Heart right ventricle (tissue), 16 donors: ENCODE measurements at regions not wholly inside any gene's neighbourhood (a gene's known extent, or its start where the extent isn't known, plus 50 kb on each side); places are given as distances from the start of the nearest gene placed in this dataset.

ENCODE experiments used
- ATAC-seq, 8 donors: fragments of 200-7000 bp; cut with Tn5 transposase; one replicate each; pipeline ENCODE4 v1.9.1; 2020; ENCODE audit warnings: mild to moderate bottlenecking in 8 of 8, moderate library complexity in 8 of 8, moderate number of reproducible peaks in 1 of 8
- DNase-seq, 2 donors: peaks; one replicate each; pipeline ENCODE4 v3.0.0-alpha.2; 2020
- H3K27ac ChIP-seq, 10 donors: fragments of 200-600 bp; sonication (generic) in 2 of 10; one replicate each; pipeline versions ENCODE4 v1.5.0 to v1.8.0; 2020 to 2022; ENCODE audit warnings: mild to moderate bottlenecking in 3 of 10
- H3K27me3 ChIP-seq, 7 donors: fragments of 200-600 bp; one replicate each; pipeline ENCODE4 v1.8.0; 2021 to 2022; ENCODE audit warnings: mild to moderate bottlenecking in 2 of 7
- H3K36me3 ChIP-seq, 9 donors: fragments of 200-600 bp; sonication (generic) in 1 of 9; one replicate each; pipeline versions ENCODE4 v1.5.0 to v1.8.0; 2020 to 2022; ENCODE audit warnings: mild to moderate bottlenecking in 2 of 9
- H3K4me1 ChIP-seq, 9 donors: fragments of 200-600 bp; sonication (generic) in 1 of 9; one replicate each; pipeline versions ENCODE4 v1.5.0 to v1.8.0; 2020 to 2022; ENCODE audit warnings: mild to moderate bottlenecking in 4 of 9
- H3K4me3 ChIP-seq, 10 donors: fragments of 200-600 bp; sonication (generic) in 2 of 10; one replicate each; pipeline versions ENCODE4 v1.5.0 to v1.8.0; 2020 to 2022; ENCODE audit warnings: mild to moderate bottlenecking in 7 of 10, moderate library complexity in 2 of 10
- H3K9me3 ChIP-seq, 11 donors: fragments of 200-600 bp in 10 of 11; sonication (generic) in 2 of 11; one replicate each; pipeline versions ENCODE4 v1.5.0 to v1.8.0; 2013 to 2022; ENCODE audit warnings: mild to moderate bottlenecking in 2 of 11, control low read depth in 1 of 11, moderate library complexity in 1 of 11
- WGBS, 2 donors: extraction: QIAGEN DNeasy Blood & Tissue Kit; methylation state at CpG; one replicate each; pipeline ENCODE4 v1.1.7; 2013; ENCODE audit warnings: inconsistent platforms in 1 of 2; 5-methylcytosine and 5-hydroxymethylcytosine counted together
- intact Hi-C, 10 donors: fragments of 100-400 bp; cut with DNase I; formaldehyde crosslinking; loops; one replicate each; pipeline versions ENCODE4 v1.11.1 to v1.14.2; 2022
- TF ChIP-seq, protein P1 (sequence below), 9 donors: fragments of 200-600 bp; sonication (generic) in 2 of 9; IDR thresholded peaks; one replicate each; pipeline versions ENCODE4 v1.5.0 to v1.8.0; 2021 to 2022; ENCODE audit warnings: antibody characterized with exemption in 9 of 9, mild to moderate bottlenecking in 5 of 9, moderate library complexity in 1 of 9
- donor health status: Arrhythmogenic right ventricular cardiomyopathy.
- donor health status: ischemic (EF 13 %, LVEDD 7.1; RV severe dilation, severe dysfunction).
- donor health status: healthy with polysubstance abuse.
- donor health status: DM: no; HTN: yes; CAD: no.
- donor health status: DM: no; HTN: no; CAD: no.
- donor health status: ischemic (EF 25% LVEDD 6.9; RV normal size, moderate dysfunction).
- donor health status: ischemic (EF 25% LVEDD 5.7; RV mildly dilated, moderate dysfunction).
- donor health status: healthy.
- donor health status: DM: yes; HTN: yes; CAD: no.
- donor health status: Ischemic cardiomyopathy.
- donor health status: ischemic (EF 35%, LVEDD 5.7; RV mildly dilated, moderate dysfunction).
- donor health status: nonischemic (EF 11% LVEDD 7.7; RV severe dilation, severe dysfunction).
- donor health status: DM: yes; HTN: yes; CAD: no.
- donor health status: PGD.
- donor health status: ischemic (EF 29% LVEDD 5.4; RV normal size, mild dysfunction).
- donor health status: nonischemic (EF 23%, LVEDD 6.1; RV moderate dilation, normal function).

GRCh38 chr2:188909036-188909435 lies 65.1 kb upstream of the COL3A1 start:
- Histone ChIP-seq H3K9me3 (peaks cover 0 to 4% (median 0%) of the 10 kb centered on the region in 11 donors), H3K27ac (no peak overlapping the region), H3K36me3 (no peaks in the 10 kb centered on the region), H3K4me1 (no peaks in the 10 kb centered on the region), H3K27me3 (no peaks in the 10 kb centered on the region), H3K4me3 (no peak overlapping the region)
- TF ChIP-seq, protein P1, sequence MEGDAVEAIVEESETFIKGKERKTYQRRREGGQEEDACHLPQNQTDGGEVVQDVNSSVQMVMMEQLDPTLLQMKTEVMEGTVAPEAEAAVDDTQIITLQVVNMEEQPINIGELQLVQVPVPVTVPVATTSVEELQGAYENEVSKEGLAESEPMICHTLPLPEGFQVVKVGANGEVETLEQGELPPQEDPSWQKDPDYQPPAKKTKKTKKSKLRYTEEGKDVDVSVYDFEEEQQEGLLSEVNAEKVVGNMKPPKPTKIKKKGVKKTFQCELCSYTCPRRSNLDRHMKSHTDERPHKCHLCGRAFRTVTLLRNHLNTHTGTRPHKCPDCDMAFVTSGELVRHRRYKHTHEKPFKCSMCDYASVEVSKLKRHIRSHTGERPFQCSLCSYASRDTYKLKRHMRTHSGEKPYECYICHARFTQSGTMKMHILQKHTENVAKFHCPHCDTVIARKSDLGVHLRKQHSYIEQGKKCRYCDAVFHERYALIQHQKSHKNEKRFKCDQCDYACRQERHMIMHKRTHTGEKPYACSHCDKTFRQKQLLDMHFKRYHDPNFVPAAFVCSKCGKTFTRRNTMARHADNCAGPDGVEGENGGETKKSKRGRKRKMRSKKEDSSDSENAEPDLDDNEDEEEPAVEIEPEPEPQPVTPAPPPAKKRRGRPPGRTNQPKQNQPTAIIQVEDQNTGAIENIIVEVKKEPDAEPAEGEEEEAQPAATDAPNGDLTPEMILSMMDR (IDR thresholded peaks at IDR 0.05), result no peak
- intact Hi-C loops, result no loop called here
- ATAC-seq (no peak), DNase-seq (no peak)
- WGBS, 2 donors, result 80 to 96% methylated on average over 3 of the region's 3 CpGs

GRCh38 chr2:188916736-188917135 lies 57.4 kb upstream of the COL3A1 start:
- H3K36me3 ChIP-seq, result no peaks in the 10 kb centered on the region

DNA sequence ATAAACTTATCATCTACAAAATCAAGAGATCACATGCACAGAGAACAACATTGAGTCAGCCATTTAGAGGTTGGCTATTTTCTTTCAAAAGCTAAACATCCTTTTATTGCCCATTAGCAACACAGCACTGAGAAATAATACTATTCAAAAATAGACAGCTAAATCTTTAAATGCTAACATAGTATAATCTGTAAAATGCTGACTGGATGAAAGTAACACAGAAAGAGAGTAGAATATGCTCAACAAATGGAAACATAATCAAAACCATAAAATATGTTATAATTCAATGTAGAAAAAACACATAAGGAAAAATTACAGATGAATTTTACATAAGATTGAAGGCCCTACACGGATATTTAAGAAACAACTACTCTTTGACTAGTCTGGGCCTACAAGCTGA lies 56.5 kb upstream of the COL3A1 start:
- Histone ChIP-seq H3K27me3 (no peaks in the 10 kb centered on the region), H3K4me1 (no peaks in the 10 kb centered on the region), H3K4me3 (no peak overlapping the region), H3K27ac (no peak overlapping the region), H3K36me3 (no peaks in the 10 kb centered on the region), H3K9me3 (no peaks in the 10 kb centered on the region)
- intact Hi-C loops, result no loop called here
- TF ChIP-seq, protein P1 (IDR thresholded peaks at IDR 0.05), result no peak
- ATAC-seq (no peak), DNase-seq (no peak)
- 85 to 92% methylated on average over 1 of the region's 1 CpG for WGBS, 2 donors

More at GRCh38 chr2:188916736-188917135, 57.4 kb upstream of the COL3A1 start:
- no peak for DNase-seq
- TF ChIP-seq, protein P1 (IDR thresholded peaks at IDR 0.05), result no peak
- intact Hi-C loops, result no loop called here
- H3K4me3 ChIP-seq, result no peak overlapping the region
- H3K9me3 ChIP-seq, result no peaks in the 10 kb centered on the region
- no peaks in the 10 kb centered on the region for H3K27me3 ChIP-seq
- ATAC-seq, result no peak
- no peak overlapping the region for H3K27ac ChIP-seq
- no peaks in the 10 kb centered on the region for H3K4me1 ChIP-seq

DNA sequence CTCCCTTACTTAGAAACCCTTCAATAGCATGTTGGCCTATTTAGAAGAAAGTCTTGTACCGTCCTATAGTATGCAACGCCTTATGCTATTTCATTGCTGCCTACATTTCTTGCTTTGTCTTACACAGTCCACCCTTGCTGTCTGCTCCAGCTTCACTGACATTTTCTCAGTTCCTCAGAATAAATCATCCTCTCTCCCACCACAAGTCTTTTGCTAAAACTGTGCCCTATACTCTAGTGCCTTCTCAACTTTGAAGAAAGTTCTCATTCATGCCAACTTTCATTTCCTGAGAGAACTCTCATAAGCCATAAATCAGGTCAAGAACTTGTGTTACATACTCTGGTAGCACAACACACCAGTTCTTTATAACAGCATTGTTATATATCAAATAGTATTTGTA lies 54.3 kb upstream of the COL3A1 start:
- Histone ChIP-seq H3K27ac (no peak overlapping the region), H3K27me3 (no peaks in the 10 kb centered on the region), H3K9me3 (no peaks in the 10 kb centered on the region), H3K36me3 (no peaks in the 10 kb centered on the region), H3K4me1 (no peaks in the 10 kb centered on the region), H3K4me3 (no peak overlapping the region)
- intact Hi-C loops, result no loop called here
- WGBS, 2 donors, result 85 to 87% methylated on average over 2 of the region's 2 CpGs
- TF ChIP-seq, protein P1 (IDR thresholded peaks at IDR 0.05), result no peak
- no peak for ATAC-seq
- DNase-seq, result no peak

DNA sequence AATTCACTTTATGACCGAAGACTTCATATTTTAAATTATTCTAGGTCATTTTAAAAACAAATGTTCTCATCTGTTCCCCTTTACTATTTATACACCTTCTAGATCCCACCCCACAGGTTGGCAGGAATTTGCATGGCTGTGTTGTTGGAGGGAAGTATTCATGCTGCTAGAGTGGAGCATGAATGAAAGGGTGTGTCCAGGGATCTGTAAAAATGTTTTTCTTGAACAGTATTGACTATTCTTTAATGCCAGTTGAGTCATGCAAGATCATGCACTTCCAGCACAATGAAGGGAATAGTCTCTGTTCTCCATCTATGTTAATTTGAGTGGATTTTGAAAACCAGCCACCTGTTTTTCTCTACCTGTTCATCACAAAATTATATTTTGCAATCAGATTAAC lies 52.0 kb upstream of the COL3A1 start:
- no peak overlapping the region for H3K4me3 ChIP-seq
- TF ChIP-seq, protein P1 (IDR thresholded peaks at IDR 0.05), result no peak
- WGBS, 2 donors, result 42 to 88% methylated on average over 1 of the region's 1 CpG
- ATAC-seq, result no peak
- no peak for DNase-seq
- H3K27me3 ChIP-seq, result no peaks in the 10 kb centered on the region
- H3K36me3 ChIP-seq, result no peaks in the 10 kb centered on the region
- intact Hi-C loops, result no loop called here
- H3K27ac ChIP-seq, result no peak overlapping the region
- peaks cover 0 to 11% (median 0%) of the 10 kb centered on the region in 11 donors for H3K9me3 ChIP-seq
- H3K4me1 ChIP-seq, result no peaks in the 10 kb centered on the region
